C4-2B (cell line): ENCODE measurements at regions not wholly inside any gene's neighbourhood (a gene's known extent, or its start where the extent isn't known, plus 50 kb on each side); places are given as distances from the start of the nearest gene placed in this dataset.

Experiments
- ZFX ChIP-seq: fragments of 450-650 bp; IDR thresholded peaks from 2 replicates; pipeline ENCODE4 v1.6.1; 2017
- TF ChIP-seq, protein P1 (sequence below): fragments of 450-650 bp; conservative IDR thresholded peaks from 2 replicates; pipeline ENCODE4 v1.5.1; 2017; ENCODE audit warnings: mild to moderate bottlenecking

DNA sequence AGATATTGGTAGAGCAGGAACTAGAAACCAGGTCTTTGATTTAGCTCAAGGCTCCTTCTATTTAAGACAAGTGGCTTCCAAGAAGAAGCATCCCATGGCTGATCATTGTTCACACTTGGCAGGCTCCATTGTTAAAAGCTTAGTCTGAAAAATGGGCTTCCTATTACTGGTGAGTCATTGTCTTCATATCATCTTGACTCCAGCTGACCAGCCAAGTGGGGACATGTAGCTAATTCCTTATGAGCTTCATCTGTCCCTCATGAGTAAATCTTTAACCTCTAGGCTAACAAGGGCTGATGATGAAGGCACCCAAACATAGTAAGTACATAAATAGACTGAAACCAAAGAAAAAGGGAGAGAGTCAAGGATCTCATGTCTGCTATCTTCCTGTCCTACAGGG, 530.3 kb upstream of the KLF4 start:
- TF ChIP-seq, protein P1, sequence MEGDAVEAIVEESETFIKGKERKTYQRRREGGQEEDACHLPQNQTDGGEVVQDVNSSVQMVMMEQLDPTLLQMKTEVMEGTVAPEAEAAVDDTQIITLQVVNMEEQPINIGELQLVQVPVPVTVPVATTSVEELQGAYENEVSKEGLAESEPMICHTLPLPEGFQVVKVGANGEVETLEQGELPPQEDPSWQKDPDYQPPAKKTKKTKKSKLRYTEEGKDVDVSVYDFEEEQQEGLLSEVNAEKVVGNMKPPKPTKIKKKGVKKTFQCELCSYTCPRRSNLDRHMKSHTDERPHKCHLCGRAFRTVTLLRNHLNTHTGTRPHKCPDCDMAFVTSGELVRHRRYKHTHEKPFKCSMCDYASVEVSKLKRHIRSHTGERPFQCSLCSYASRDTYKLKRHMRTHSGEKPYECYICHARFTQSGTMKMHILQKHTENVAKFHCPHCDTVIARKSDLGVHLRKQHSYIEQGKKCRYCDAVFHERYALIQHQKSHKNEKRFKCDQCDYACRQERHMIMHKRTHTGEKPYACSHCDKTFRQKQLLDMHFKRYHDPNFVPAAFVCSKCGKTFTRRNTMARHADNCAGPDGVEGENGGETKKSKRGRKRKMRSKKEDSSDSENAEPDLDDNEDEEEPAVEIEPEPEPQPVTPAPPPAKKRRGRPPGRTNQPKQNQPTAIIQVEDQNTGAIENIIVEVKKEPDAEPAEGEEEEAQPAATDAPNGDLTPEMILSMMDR: no peak
- no peak for TF ChIP-seq ZFX
